ENCODE measurements at regions not wholly inside any gene's neighbourhood (a gene's known extent, or its start where the extent isn't known, plus 50 kb on each side); places are given as distances from the start of the nearest gene placed in this dataset.
"Not testable (repeated sequence)": the region's sequence is repeated elsewhere in the genome, so short reads cannot be mapped to it uniquely, and the experiment has no call there.

DNA sequence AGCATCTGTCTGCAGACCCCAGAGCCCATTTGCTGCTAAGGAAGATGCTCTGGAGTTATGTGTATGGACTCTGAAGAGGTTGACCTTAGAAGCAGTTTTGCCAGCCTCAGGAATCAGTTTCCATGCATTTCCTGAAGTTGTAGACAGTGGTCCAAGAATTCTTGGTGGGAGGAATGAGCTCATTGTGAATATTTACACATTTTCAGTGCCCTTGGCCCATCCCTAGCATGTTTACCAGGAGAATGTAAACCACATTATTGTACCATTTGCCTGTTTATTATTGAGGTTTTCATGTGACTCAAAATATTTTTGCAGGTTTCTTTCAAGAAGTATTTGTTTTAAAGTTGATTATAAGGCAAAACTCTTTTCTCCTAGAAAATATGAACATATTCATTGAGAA, 93.8 kb downstream of the NXNL2 start:
- no peak for DNase-seq (ENCODE audit: low read depth, low spot score)
- no peak overlapping the region for H3K4me3 ChIP-seq (ENCODE audit: low read depth, low read length)
- CTCF ChIA-PET: interaction anchor here (1.4 kb wide), 1 partner anchor 24 kb away, joined by 5 read pairs; no protein-coding TSS in a partner anchor
- POLR2A ChIA-PET: no interaction called here
- TF ChIP-seq, protein P1, sequence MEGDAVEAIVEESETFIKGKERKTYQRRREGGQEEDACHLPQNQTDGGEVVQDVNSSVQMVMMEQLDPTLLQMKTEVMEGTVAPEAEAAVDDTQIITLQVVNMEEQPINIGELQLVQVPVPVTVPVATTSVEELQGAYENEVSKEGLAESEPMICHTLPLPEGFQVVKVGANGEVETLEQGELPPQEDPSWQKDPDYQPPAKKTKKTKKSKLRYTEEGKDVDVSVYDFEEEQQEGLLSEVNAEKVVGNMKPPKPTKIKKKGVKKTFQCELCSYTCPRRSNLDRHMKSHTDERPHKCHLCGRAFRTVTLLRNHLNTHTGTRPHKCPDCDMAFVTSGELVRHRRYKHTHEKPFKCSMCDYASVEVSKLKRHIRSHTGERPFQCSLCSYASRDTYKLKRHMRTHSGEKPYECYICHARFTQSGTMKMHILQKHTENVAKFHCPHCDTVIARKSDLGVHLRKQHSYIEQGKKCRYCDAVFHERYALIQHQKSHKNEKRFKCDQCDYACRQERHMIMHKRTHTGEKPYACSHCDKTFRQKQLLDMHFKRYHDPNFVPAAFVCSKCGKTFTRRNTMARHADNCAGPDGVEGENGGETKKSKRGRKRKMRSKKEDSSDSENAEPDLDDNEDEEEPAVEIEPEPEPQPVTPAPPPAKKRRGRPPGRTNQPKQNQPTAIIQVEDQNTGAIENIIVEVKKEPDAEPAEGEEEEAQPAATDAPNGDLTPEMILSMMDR (IDR thresholded peaks at IDR 0.05; ENCODE audit: insufficient read depth, low read length, missing control alignments): no peak

DNA sequence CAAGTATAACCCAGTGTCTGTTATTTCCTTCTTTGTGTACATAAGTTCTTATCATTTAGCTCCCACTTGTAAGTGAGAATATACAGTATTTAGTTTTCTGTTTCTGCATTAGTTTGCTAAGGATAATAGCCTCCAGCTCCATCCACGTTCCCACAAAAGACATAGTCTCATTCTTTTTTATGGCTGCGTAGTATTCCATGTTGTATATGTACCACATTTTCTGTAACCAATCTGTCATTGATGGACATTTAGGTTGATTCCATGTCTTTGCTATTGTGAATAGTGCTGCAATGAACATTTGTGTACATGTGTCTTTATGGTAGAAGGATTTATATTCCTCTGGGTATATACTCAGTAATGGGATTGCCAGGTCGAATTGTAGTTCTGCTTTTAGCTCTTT, 95.6 kb downstream of the NXNL2 start:
- CTCF ChIA-PET: interaction anchor here (1.1 kb wide), 1 partner anchor 15 kb away, joined by 3 read pairs; no protein-coding TSS in a partner anchor
- POLR2A ChIA-PET; DNase-seq (ENCODE audit: low read depth, low spot score); H3K4me3 ChIP-seq (ENCODE audit: low read depth, low read length): not testable (repeated sequence)

DNA sequence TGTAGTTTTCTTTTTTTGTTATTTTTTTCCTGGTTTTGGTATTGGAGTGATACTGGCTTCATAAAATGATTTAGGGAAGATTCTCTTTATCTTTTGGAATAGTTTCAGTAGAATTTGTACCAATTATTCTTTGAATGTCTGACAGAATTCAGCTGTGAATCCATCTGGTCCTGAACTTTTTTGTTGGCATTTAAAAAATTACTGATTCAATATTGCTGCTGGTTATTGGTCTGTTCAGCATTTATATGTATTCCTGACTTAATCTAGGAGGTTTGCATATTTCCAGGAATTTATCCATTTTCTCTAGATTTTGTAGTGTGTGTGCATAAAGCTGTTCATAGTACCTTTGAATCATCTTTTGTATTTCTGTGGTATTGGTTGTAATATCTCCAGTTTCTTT, 100.2 kb downstream of the NXNL2 start:
- ChIA-PET POLR2A (no interaction called here), CTCF (no interaction called here)
- TF ChIP-seq, protein P1 (IDR thresholded peaks at IDR 0.05; ENCODE audit: insufficient read depth, low read length, missing control alignments): no peak
- no peak for DNase-seq (ENCODE audit: low read depth, low spot score)
- no peak overlapping the region for H3K4me3 ChIP-seq (ENCODE audit: low read depth, low read length)

DNA sequence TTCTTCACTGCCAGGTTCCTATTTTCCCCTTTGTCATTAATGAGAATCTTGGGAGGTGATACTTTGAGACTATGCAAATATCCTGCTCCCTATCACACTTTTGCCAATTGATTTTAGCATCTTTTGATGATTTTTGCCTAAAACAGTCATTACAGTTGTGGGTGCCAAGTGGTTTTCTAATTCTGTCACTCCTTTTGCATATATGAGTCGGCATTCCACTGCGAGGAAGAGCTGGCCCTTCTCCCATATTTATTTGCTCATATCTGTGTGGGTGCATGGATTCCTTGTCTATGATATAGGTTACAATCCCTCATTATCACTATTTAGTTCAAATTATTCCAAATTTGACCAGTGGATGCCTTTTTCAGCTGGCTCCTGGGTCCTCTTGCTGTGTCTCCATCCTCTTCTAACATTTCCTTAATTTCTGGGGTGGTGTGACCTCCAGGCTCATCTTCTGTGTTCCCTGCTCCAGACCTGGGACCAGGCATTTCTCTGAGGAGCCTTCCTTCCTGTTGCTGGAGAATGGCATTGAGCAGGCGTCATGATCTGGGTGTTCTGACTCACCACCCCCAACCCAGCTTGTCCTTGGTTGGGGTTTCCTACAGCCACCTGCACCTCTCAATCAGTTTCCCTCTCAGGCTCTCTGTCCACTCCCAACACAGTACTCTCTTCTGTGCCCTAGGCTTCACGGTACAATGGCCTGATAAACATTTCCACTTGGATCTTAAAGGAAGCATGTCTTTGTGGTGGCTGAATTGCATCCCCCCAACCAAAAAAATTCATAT, 106.7 kb downstream of the NXNL2 start:
- no peak for DNase-seq (ENCODE audit: low read depth, low spot score)
- ChIA-PET POLR2A (no interaction called here), CTCF (no interaction called here)
- no peak overlapping the region for H3K4me3 ChIP-seq (ENCODE audit: low read depth, low read length)
- TF ChIP-seq, protein P1 (IDR thresholded peaks at IDR 0.05; ENCODE audit: insufficient read depth, low read length, missing control alignments): no peak

DNA sequence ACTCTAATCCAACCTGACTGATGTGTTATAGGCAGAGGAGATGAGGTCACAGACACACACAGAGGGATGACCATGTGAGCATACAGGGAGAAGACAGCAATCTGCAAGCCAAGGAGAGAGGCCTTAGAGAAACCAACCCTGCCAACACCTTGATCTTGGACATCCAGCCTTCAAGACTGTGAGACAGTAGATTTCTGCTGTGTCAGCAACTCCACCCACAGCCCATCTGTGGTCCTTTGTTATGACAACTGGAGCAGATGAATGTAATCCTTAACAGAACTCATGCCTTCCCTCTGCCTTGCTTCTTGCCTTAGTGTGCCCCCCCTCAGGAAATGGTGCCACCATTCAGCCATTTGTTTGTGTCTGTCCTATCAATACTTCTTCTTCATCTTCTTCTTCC, 107.4 kb downstream of the NXNL2 start:
- TF ChIP-seq, protein P1 (IDR thresholded peaks at IDR 0.05; ENCODE audit: insufficient read depth, low read length, missing control alignments): no peak
- H3K4me3 ChIP-seq (ENCODE audit: low read depth, low read length): no peak overlapping the region
- ChIA-PET CTCF (no interaction called here), POLR2A (no interaction called here)
- DNase-seq (ENCODE audit: low read depth, low spot score): no peak

DNA sequence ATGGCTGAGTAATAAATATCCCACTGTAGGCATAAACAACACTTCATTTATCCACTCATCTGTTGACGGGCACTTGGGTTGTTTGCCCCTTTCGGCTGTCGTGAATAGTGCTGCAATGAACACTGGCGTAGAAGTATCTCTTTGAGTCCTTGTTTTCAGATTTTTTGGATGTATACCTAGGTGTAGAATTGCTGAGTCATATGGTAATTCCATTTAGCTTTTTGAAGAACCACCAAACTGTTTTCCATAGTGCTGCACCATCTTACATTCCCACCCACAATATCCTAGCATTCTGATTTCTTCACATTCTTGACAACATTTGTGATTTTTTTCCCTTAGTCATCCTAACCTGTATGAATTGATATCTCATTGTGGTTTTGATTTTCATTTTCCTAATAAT, 109.0 kb downstream of the NXNL2 start:
- TF ChIP-seq, protein P1 (IDR thresholded peaks at IDR 0.05; ENCODE audit: insufficient read depth, low read length, missing control alignments): no peak
- ChIA-PET POLR2A (no interaction called here), CTCF (no interaction called here)
- no peak for DNase-seq (ENCODE audit: low read depth, low spot score)
- no peak overlapping the region for H3K4me3 ChIP-seq (ENCODE audit: low read depth, low read length)

Measured in AG04449 (cell line).